Fibroblast of lung (primary cell): ENCODE measurements at regions not wholly inside any gene's neighbourhood (a gene's known extent, or its start where the extent isn't known, plus 50 kb on each side); places are given as distances from the start of the nearest gene placed in this dataset.
A peak's percentile ranks its signal among the peaks of the same experiment; 100 is the strongest.

ENCODE experiments used
- DNase-seq, 2 donors: peaks; one replicate each; pipeline versions ENCODE4 v3.0.0 to v3.0.0-alpha.2; 2010; ENCODE audit warnings: low read depth in 2 of 2
- H2AFZ ChIP-seq: 2 replicates; pipeline ENCODE4 v1.5.1; 2012; ENCODE audit warnings: low read length, control low read depth, inconsistent platforms
- H3K27ac ChIP-seq: 2 replicates; pipeline ENCODE4 v1.5.1; 2011; ENCODE audit warnings: low read length, control low read depth; ENCODE audit not compliant: insufficient read depth
- H3K27me3 ChIP-seq: 2 replicates; pipeline ENCODE4 v1.5.1; 2011; ENCODE audit warnings: mild to moderate bottlenecking, low read length; ENCODE audit not compliant: control insufficient read depth, insufficient read depth
- H3K36me3 ChIP-seq: 2 replicates; pipeline ENCODE4 v1.5.1; 2011; ENCODE audit warnings: low read length; ENCODE audit not compliant: control insufficient read depth, insufficient read depth
- H3K4me1 ChIP-seq: 2 replicates; pipeline ENCODE4 v1.5.1; 2011; ENCODE audit warnings: low read length; ENCODE audit not compliant: control insufficient read depth, insufficient read depth; ENCODE audit errors: extremely low read depth
- H3K4me2 ChIP-seq: 2 replicates; pipeline ENCODE4 v1.5.1; 2011; ENCODE audit warnings: low read length, control low read depth; ENCODE audit not compliant: insufficient read depth; ENCODE audit errors: extremely low read depth
- H3K4me3 ChIP-seq, 4 experiments: fragments of 200-600 bp in 1 of 4; sonication (generic) in 1 of 4; replicated peaks in 1 of 4; 2 replicates each; pipeline ENCODE4 v1.5.1; 2011 to 2016; ENCODE audit warnings: low read length in 4 of 4, low read depth in 3 of 4, mild to moderate bottlenecking in 3 of 4, control low read depth in 2 of 4, inconsistent platforms in 1 of 4, mixed read lengths in 1 of 4; ENCODE audit not compliant: insufficient read depth in 1 of 4; ENCODE audit errors: control extremely low read depth in 1 of 4
- H3K79me2 ChIP-seq: 2 replicates; pipeline ENCODE4 v1.5.1; 2012; ENCODE audit warnings: mild to moderate bottlenecking, low read length, inconsistent platforms; ENCODE audit not compliant: control insufficient read depth, insufficient read depth
- H3K9ac ChIP-seq: 2 replicates; pipeline ENCODE4 v1.5.1; 2011; ENCODE audit warnings: mild to moderate bottlenecking, low read length, control low read depth; ENCODE audit not compliant: insufficient read depth
- H3K9me3 ChIP-seq: 2 replicates; pipeline ENCODE4 v1.5.1; 2012; ENCODE audit warnings: low read depth, low read length; ENCODE audit not compliant: control insufficient read depth, insufficient read depth
- H4K20me1 ChIP-seq: 2 replicates; pipeline ENCODE4 v1.5.1; 2011; ENCODE audit warnings: low read length; ENCODE audit not compliant: control insufficient read depth, insufficient read depth; ENCODE audit errors: extremely low read depth
- CTCF ChIP-seq, 2 donors: IDR thresholded peaks in 1 of 2; conservative IDR thresholded peaks in 1 of 2; 1 replicate in 1 of 2; 2 replicates in 1 of 2; pipeline ENCODE4 v1.5.1; 2011 to 2012; ENCODE audit warnings: low read length in 2 of 2, control low read depth in 1 of 2, inconsistent platforms in 1 of 2, low read depth in 1 of 2, mild to moderate bottlenecking in 1 of 2
- EZH2 ChIP-seq: IDR thresholded peaks from 2 replicates; pipeline ENCODE4 v1.5.1; 2012; ENCODE audit warnings: low read length, control low read depth, mild to moderate bottlenecking; ENCODE audit errors: missing control alignments

DNA sequence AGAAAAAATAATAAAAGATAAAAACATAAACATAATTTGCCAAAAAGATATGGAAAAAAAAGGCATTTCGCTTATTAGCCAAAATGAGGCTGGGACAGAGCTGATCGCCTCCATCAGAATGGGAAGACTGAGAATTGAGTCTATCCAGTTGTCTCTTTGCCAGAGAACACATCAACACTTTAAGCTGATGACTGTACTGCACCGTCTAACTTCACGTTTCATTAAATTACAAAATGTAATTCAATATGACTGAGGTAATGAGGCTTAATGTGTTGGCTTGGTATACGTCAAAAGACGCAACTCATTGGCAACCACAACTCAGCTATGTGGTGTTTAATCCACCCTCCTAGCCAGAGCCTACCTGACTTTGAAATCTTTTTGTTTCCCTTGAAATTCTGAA lies 462.7 kb upstream of the CD180 start:
- Histone ChIP-seq H3K9me3 (no peaks in the 10 kb centered on the region), H3K36me3 (no peaks in the 10 kb centered on the region), H3K4me2 (no peak overlapping the region), H3K27me3 (no peaks in the 10 kb centered on the region), H2AFZ (no peak overlapping the region), H3K9ac (no peak overlapping the region), H4K20me1 (no peaks in the 10 kb centered on the region), H3K4me1 (no peaks in the 10 kb centered on the region), H3K27ac (no peak overlapping the region), H3K79me2 (no peaks in the 10 kb centered on the region), H3K4me3 (no peak overlapping the region)
- peak in 1 of 2 donors; percentile 68 for DNase-seq
- TF ChIP-seq EZH2, result no peak
- TF ChIP-seq CTCF (conservative IDR thresholded peaks at IDR 0.05 in 1 of 2, IDR thresholded peaks at IDR 0.05 in 1 of 2; ENCODE audit: low read depth in 1 of 2, low read length in 2 of 2), result no peak

DNA sequence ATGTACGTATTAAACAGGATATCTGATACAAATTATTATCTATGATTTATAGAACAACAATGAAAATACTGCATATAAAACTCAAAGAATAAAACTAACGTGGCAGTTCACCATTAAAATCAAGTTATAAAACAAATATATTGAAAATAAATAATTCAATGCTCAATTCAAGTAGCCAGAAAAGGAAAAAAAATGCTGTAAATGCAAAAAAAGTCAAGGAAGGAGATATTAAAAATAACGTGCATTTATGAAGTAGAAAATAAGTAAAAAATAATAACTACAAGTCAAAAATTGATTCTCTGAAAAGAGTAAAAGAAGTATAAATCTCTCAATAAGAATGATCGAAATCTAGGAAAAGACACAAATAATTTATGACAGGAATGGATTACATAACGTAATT lies 460.5 kb upstream of the CD180 start:
- no peak for TF ChIP-seq CTCF (conservative IDR thresholded peaks at IDR 0.05 in 1 of 2, IDR thresholded peaks at IDR 0.05 in 1 of 2; ENCODE audit: low read depth in 1 of 2, low read length in 2 of 2)
- TF ChIP-seq EZH2, result no peak
- H3K27me3 ChIP-seq, result no peaks in the 10 kb centered on the region
- H3K4me3 ChIP-seq, result no peak overlapping the region
- no peaks in the 10 kb centered on the region for H4K20me1 ChIP-seq
- no peaks in the 10 kb centered on the region for H3K79me2 ChIP-seq
- no peaks in the 10 kb centered on the region for H3K9me3 ChIP-seq
- H3K4me2 ChIP-seq, result no peak overlapping the region
- H3K36me3 ChIP-seq, result no peaks in the 10 kb centered on the region
- H3K9ac ChIP-seq, result no peak overlapping the region
- no peak for DNase-seq
- no peak overlapping the region for H2AFZ ChIP-seq
- H3K4me1 ChIP-seq, result no peaks in the 10 kb centered on the region
- H3K27ac ChIP-seq, result no peak overlapping the region

DNA sequence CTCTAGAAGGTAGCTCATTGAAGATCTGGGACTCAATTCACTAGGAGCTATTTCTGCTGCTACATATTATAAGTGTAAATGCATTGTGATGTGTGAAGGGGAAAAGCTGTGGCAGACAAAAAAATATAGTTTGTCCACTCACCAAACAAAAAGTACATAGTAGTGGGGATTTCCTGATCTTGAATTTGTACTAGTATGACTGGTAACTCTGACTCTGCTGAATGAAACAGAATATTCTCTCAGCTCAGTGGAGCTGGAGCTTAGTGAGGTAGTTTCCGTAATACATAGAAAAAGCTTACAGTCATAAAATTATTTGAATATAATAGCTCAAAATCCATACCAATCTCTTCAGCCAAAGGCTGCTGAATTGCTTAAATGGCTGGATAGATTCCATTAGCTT lies 455.6 kb upstream of the CD180 start:
- Histone ChIP-seq H3K9me3 (no peaks in the 10 kb centered on the region), H3K4me3 (no peak overlapping the region), H3K4me2 (no peak overlapping the region), H3K79me2 (no peaks in the 10 kb centered on the region), H3K27me3 (no peaks in the 10 kb centered on the region), H3K4me1 (no peaks in the 10 kb centered on the region), H3K27ac (no peak overlapping the region), H2AFZ (no peak overlapping the region), H4K20me1 (no peaks in the 10 kb centered on the region), H3K36me3 (no peaks in the 10 kb centered on the region), H3K9ac (no peak overlapping the region)
- no peak for DNase-seq
- TF ChIP-seq EZH2 (no peak), CTCF (conservative IDR thresholded peaks at IDR 0.05 in 1 of 2, IDR thresholded peaks at IDR 0.05 in 1 of 2; ENCODE audit: low read depth in 1 of 2, low read length in 2 of 2) (no peak)
